ENCODE measurements at regions not wholly inside any gene's neighbourhood (a gene's known extent, or its start where the extent isn't known, plus 50 kb on each side); places are given as distances from the start of the nearest gene placed in this dataset.

DNA sequence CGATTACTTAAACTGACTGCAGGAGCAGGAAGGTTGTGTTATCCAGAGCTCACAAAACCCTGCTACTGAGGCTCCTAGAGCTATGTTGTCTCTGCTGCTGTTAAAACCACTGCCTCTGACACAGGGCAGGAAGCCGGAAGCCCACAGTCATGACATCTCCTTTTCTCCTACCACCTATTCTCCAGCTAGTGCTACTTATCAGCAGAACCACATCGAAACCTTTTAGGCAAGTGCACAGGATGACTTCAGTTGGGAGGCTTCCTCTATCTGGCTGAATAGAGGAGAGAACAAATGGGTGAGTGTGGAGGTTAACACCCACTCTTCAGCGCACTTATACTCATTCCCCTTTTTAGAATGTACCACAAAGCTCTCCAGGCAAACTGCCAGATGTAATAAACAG is 638.0 kb downstream of the OTOL1 start (continued):
- TF ChIP-seq, protein P1, sequence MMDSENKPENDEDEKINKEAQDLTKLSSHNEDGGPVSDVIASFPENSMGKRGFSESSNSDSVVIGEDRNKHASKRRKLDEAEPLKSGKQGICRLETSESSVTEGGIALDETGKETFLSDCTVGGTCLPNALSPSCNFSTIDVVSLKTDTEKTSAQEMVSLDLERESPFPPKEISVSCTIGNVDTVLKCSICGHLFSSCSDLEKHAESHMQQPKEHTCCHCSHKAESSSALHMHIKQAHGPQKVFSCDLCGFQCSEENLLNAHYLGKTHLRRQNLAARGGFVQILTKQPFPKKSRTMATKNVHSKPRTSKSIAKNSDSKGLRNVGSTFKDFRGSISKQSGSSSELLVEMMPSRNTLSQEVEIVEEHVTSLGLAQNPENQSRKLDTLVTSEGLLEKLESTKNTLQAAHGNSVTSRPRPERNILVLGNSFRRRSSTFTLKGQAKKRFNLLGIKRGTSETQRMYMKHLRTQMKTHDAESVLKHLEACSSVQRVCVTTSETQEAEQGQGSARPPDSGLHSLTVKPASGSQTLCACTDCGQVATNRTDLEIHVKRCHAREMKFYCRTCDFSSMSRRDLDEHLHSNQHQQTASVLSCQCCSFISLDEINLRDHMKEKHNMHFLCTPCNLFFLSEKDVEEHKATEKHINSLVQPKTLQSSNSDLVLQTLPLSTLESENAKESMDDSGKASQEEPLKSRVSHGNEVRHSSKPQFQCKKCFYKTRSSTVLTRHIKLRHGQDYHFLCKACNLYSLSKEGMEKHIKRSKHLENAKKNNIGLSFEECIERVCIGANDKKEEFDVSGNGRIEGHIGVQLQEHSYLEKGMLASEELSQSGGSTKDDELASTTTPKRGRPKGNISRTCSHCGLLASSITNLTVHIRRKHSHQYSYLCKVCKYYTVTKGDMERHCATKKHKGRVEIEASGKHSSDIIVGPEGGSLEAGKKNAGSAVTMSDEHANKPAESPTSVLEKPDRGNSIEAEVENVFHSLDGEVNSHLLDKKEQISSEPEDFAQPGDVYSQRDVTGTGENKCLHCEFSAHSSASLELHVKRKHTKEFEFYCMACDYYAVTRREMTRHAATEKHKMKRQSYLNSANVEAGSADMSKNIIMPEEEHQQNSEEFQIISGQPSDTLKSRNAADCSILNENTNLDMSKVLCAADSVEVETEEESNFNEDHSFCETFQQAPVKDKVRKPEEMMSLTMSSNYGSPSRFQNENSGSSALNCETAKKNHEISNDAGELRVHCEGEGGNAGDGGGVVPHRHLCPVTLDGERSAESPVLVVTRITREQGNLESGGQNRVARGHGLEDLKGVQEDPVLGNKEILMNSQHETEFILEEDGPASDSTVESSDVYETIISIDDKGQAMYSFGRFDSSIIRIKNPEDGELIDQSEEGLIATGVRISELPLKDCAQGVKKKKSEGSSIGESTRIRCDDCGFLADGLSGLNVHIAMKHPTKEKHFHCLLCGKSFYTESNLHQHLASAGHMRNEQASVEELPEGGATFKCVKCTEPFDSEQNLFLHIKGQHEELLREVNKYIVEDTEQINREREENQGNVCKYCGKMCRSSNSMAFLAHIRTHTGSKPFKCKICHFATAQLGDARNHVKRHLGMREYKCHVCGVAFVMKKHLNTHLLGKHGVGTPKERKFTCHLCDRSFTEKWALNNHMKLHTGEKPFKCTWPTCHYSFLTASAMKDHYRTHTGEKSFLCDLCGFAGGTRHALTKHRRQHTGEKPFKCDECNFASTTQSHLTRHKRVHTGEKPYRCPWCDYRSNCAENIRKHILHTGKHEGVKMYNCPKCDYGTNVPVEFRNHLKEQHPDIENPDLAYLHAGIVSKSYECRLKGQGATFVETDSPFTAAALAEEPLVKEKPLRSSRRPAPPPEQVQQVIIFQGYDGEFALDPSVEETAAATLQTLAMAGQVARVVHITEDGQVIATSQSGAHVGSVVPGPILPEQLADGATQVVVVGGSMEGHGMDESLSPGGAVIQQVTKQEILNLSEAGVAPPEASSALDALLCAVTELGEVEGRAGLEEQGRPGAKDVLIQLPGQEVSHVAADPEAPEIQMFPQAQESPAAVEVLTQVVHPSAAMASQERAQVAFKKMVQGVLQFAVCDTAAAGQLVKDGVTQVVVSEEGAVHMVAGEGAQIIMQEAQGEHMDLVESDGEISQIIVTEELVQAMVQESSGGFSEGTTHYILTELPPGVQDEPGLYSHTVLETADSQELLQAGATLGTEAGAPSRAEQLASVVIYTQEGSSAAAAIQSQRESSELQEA (CRISPR knock-in tag; IDR thresholded peaks at IDR 0.05; ENCODE audit: not compliant biosample characterization), result no peak
- TF ChIP-seq ESRRA (CRISPR knock-in tag; IDR thresholded peaks at IDR 0.05; ENCODE audit: low read depth), result no peak
- TF ChIP-seq, protein P2, sequence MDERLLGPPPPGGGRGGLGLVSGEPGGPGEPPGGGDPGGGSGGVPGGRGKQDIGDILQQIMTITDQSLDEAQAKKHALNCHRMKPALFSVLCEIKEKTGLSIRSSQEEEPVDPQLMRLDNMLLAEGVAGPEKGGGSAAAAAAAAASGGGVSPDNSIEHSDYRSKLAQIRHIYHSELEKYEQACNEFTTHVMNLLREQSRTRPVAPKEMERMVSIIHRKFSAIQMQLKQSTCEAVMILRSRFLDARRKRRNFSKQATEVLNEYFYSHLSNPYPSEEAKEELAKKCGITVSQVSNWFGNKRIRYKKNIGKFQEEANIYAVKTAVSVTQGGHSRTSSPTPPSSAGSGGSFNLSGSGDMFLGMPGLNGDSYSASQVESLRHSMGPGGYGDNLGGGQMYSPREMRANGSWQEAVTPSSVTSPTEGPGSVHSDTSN (CRISPR knock-in tag; IDR thresholded peaks at IDR 0.05), result no peak

DNA sequence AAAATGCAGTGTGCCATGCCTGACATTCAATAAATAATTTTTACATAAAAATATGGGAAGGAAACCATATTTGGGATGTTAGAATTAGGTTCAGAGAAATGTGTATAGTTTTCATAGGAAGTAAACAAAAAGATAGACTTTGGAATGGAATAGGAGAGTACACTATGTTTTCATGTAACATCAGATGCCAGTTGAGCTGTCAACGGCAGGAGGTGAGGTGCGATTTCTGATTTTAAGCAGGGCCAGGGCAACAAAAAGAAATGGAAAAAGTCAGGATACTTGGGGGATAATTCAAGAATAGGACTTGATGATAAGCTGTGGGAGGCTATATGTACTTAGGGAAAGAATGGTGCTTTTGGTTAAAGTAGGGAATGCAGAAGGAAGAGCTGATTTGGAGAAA is 639.5 kb downstream of the OTOL1 start:
- no peaks in the 10 kb centered on the region for H3K9me3 ChIP-seq (ENCODE audit: low read length)
- H2AFZ ChIP-seq (ENCODE audit: low read length), result no peak overlapping the region
- POLR2A ChIA-PET, result no interaction called here
- ATAC-seq (no peak), FAIRE-seq (no peak), DNase-seq (ENCODE audit: low spot score) (no peak)
- no peak overlapping the region for H3K27ac ChIP-seq (ENCODE audit: extremely low read length, insufficient read depth, low read length)
- TF ChIP-seq ZNF552 (CRISPR knock-in tag; IDR thresholded peaks at IDR 0.05; ENCODE audit: borderline replicate concordance), result no peak
- no peak for TF ChIP-seq SRY (CRISPR knock-in tag; IDR thresholded peaks at IDR 0.05)
- TF ChIP-seq KLF15 (CRISPR knock-in tag; IDR thresholded peaks at IDR 0.05; ENCODE audit: borderline replicate concordance), result no peak
- H3K4me1 ChIP-seq (ENCODE audit: insufficient read depth, low read length), result no peaks in the 10 kb centered on the region
- H3K4me2 ChIP-seq (ENCODE audit: low read depth, low read length), result no peak overlapping the region
- in situ Hi-C loops (cut with HindIII; ENCODE audit: extremely low pct_ligation_motif_present, low pct_unique_long_range_greater_than_20kb), result no loop called here
- no peaks in the 10 kb centered on the region for H4K20me1 ChIP-seq (ENCODE audit: insufficient read depth, low read length)
- no peak overlapping the region for H3K9ac ChIP-seq (ENCODE audit: insufficient read depth, low read depth, low read length)
- 0% methylated on average over 2 of the region's 2 CpGs for WGBS (ENCODE audit: low lambda C conversion rate)
- CTCF ChIA-PET (ENCODE audit: low intra/inter-chr PET ratio, low total read pairs), result no interaction called here
- intact Hi-C loops (cut with micrococcal nuclease; ENCODE audit: unreplicated experiment), result no loop called here
- no peak overlapping the region for H3K4me3 ChIP-seq (replicated peaks in 1 of 3; ENCODE audit: insufficient read depth in 1 of 3, low read depth in 2 of 3, low read length in 3 of 3)
- no peaks in the 10 kb centered on the region for H3K27me3 ChIP-seq (ENCODE audit: control insufficient read depth in 1 of 2, insufficient read depth in 2 of 2, low read length in 2 of 2)
- no TSS peak for BruUV-seq (replicated peaks)
- H3K79me2 ChIP-seq (ENCODE audit: insufficient read depth, low read length), result no peaks in the 10 kb centered on the region
- no peaks in the 10 kb centered on the region for H3K36me3 ChIP-seq (replicated peaks in 1 of 2; ENCODE audit: control insufficient read depth in 1 of 2, insufficient read depth in 2 of 2, low read length in 2 of 2)

Data from HepG2 (cell line).